GM12873 (cell line): ENCODE measurements at regions not wholly inside any gene's neighbourhood (a gene's known extent, or its start where the extent isn't known, plus 50 kb on each side); places are given as distances from the start of the nearest gene placed in this dataset.

ENCODE experiments used
- TF ChIP-seq, protein P1 (sequence below): IDR thresholded peaks from 2 replicates; pipeline ENCODE4 v1.5.1; 2012; ENCODE audit warnings: low read depth, mild to moderate bottlenecking, moderate library complexity, low read length, control low read depth; ENCODE audit not compliant: insufficient read depth; ENCODE audit errors: missing control alignments

GRCh38 chr18:41490861-41491260 is 464.2 kb upstream of the PIK3C3 start:
- TF ChIP-seq, protein P1, sequence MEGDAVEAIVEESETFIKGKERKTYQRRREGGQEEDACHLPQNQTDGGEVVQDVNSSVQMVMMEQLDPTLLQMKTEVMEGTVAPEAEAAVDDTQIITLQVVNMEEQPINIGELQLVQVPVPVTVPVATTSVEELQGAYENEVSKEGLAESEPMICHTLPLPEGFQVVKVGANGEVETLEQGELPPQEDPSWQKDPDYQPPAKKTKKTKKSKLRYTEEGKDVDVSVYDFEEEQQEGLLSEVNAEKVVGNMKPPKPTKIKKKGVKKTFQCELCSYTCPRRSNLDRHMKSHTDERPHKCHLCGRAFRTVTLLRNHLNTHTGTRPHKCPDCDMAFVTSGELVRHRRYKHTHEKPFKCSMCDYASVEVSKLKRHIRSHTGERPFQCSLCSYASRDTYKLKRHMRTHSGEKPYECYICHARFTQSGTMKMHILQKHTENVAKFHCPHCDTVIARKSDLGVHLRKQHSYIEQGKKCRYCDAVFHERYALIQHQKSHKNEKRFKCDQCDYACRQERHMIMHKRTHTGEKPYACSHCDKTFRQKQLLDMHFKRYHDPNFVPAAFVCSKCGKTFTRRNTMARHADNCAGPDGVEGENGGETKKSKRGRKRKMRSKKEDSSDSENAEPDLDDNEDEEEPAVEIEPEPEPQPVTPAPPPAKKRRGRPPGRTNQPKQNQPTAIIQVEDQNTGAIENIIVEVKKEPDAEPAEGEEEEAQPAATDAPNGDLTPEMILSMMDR, result no peak

DNA sequence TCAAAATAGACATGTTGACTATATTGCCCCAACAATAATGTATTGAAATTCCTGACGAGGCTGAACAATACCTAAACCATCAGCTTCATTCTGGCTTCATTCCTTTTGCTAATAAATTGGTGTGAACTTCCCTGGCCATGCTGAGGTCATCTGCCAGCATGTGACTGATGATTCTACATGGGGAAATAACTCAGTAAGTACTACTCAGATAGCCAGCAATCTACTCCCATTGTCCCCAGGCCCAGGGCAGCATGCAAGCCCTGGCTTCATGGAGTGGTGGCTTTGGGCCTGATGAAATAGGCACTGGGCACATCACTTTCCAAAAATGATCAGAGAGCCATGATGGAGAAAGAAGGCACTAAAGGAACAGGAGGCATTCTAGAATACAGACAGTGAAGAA is 468.5 kb upstream of the PIK3C3 start:
- TF ChIP-seq, protein P1, result no peak

DNA sequence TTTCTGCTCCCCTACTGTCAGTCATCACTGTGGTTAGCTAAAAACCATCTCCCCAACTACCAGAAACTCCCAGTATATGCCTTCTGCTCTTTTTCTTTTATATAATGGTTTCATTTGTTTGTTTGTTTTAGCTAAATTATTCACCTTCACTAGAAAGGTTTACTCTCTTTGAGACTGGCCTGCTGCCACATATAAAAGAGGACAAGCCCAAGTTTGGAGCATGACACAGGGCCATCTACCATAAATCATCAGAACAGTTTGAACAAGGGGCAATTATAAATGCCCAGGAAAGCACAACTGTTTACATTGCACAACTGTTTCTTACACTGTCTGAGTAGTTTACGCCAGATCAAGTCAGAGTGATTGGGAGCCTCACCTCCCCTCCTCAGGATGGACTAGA is 471.0 kb upstream of the PIK3C3 start:
- TF ChIP-seq, protein P1, result no peak

- TF ChIP-seq, protein P1, result no peak
Measured at GRCh38 chr18:41482501-41482900, 472.5 kb upstream of the PIK3C3 start.

DNA sequence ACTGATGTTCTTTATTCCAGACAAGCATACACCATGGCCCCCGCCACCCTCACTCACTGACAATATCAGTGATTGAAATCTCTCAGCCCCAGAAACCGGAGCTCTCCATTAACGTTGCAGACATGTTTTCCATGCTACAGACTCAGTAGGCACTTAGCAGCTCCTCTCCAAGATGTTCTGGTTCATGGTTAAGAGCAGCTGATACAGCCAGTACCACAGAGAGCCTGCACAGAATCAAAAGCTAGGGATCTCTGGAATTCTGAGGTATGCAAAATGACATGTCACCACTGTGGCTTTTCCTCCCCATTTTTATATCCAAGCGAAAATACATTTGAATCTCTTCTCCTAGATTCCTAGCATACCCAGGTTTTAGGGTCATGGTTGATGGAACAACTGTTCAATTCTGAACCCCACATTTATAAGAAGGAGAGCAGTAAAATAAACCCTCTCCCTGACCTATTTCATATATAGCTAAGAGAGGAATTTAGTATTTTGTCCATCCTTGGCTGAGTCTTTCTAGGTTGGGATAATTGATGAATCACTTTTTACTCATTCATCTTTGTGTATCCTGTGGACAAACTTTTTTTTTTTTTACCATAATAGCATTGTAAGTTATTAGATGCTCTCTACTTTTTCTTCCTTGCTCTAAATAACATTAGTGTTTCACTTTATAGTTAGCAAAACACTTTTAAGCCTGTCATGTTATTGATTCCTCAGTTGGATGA is 488.4 kb upstream of the PIK3C3 start:
- TF ChIP-seq, protein P1, result no peak

- TF ChIP-seq, protein P1, result no peak
Measured at GRCh38 chr18:41465386-41465785, 489.6 kb upstream of the PIK3C3 start.

- TF ChIP-seq, protein P1, result no peak
Measured at GRCh38 chr18:41464278-41464677, 490.8 kb upstream of the PIK3C3 start.
